NT2/D1 (cell line): ENCODE measurements at regions not wholly inside any gene's neighbourhood (a gene's known extent, or its start where the extent isn't known, plus 50 kb on each side); places are given as distances from the start of the nearest gene placed in this dataset.

Source experiments
- DNase-seq: peaks from one replicate; pipeline ENCODE4 v3.0.0-alpha.2; 2011; ENCODE audit warnings: low read depth, low spot score
- H3K27me3 ChIP-seq: 2 replicates; pipeline ENCODE4 v1.6.0; 2011; ENCODE audit warnings: mild to moderate bottlenecking; ENCODE audit not compliant: insufficient read length, insufficient read depth
- H3K36me3 ChIP-seq: 2 replicates; pipeline ENCODE4 v1.6.1; 2011; ENCODE audit warnings: mild to moderate bottlenecking, low read length, mixed read lengths; ENCODE audit not compliant: insufficient read depth, insufficient read length
- H3K4me1 ChIP-seq: 2 replicates; pipeline ENCODE4 v1.5.1; 2011; ENCODE audit not compliant: insufficient read depth, insufficient read length
- H3K4me3 ChIP-seq: 2 replicates; pipeline ENCODE4 v1.5.1; 2011; ENCODE audit warnings: low read depth; ENCODE audit not compliant: insufficient read length
- H3K9ac ChIP-seq: 2 replicates; pipeline ENCODE4 v1.6.0; 2011; ENCODE audit warnings: low read depth; ENCODE audit not compliant: insufficient read length
- H3K9me3 ChIP-seq: 2 replicates; pipeline ENCODE4 v1.5.1; 2011; ENCODE audit warnings: mild to moderate bottlenecking, low read length; ENCODE audit not compliant: insufficient read depth
- SUZ12 ChIP-seq: IDR thresholded peaks from 2 replicates; pipeline ENCODE4 v1.6.1; 2011; ENCODE audit not compliant: insufficient read length, insufficient read depth; ENCODE audit errors: extremely low read depth
- YY1 ChIP-seq: IDR thresholded peaks from 2 replicates; pipeline ENCODE4 v1.6.1; 2011; ENCODE audit not compliant: insufficient read length, insufficient read depth
- ZNF274 ChIP-seq: IDR thresholded peaks from 2 replicates; pipeline ENCODE4 v1.6.1; 2011; ENCODE audit warnings: mild to moderate bottlenecking, low read depth, low read length

DNA sequence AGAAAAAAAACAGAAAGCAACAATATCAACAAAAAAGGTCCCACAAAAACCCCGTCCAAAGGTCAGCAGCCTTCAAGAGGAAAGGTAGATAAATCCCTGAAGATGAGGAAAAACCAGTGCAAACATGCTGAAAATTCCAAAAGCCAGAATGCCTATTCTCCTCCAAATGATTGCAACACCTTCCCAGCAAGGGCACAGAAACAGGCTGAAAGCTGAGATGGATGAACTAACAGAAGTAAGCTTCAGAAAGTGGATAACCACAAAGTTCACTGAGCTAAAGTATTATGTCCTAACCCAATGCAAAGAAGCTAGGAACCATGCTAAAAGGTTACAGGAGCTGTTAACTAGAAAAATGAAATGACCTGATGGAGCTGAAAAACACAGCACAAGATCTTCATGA lies 226.4 kb upstream of the DSEL start:
- Histone ChIP-seq H3K4me1 (no peaks in the 10 kb centered on the region), H3K9me3 (no peaks in the 10 kb centered on the region), H3K27me3 (no peaks in the 10 kb centered on the region), H3K9ac (no peak overlapping the region), H3K4me3 (no peak overlapping the region), H3K36me3 (no peaks in the 10 kb centered on the region)
- DNase-seq, result no peak
- no peak for TF ChIP-seq ZNF274
- TF ChIP-seq SUZ12, result no peak
- TF ChIP-seq YY1, result no peak

DNA sequence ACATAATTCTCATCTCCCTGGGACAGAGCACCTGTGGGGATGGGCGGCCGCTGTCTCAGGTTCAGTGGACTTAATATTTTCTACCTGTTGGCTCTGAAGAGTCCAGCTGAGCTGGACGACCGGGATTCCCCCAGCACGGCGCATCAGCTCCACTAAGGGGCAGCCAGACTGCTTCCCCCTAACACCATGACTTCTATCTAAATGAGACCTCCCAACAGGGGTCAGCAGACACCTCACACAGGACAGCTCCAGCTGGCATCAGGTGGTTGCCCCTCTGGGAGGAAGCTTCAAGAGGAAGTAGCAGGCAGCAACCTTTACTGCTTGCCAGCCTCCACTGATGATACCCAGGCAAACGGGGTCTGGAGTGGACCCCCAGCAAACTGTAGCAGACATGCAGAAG lies 226.0 kb upstream of the DSEL start:
- H3K4me3 ChIP-seq, result no peak overlapping the region
- no peaks in the 10 kb centered on the region for H3K9me3 ChIP-seq
- no peak for DNase-seq
- H3K4me1 ChIP-seq, result no peaks in the 10 kb centered on the region
- no peak for TF ChIP-seq YY1
- TF ChIP-seq ZNF274, result no peak
- no peak for TF ChIP-seq SUZ12
- H3K9ac ChIP-seq, result no peak overlapping the region
- no peaks in the 10 kb centered on the region for H3K36me3 ChIP-seq
- H3K27me3 ChIP-seq, result no peaks in the 10 kb centered on the region

DNA sequence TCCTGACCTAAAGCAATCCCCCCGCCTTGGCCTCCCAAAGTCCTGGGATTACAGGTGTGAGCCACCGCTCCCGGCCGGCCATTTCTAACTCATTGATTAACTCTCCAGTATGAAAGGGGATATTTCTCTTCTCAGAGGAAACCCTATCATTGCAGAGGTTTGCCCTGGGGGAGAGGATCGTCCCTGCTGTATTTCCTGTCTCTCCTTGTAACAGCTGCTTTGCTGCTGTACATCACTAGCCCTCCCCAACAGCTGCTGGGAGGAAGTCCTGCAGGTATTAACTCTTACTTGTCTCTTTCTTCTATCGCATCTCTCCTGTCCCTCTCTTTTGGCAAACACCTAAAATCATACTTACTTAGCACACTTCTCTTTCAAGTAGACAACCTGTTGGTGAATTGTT lies 219.0 kb upstream of the DSEL start:
- H3K9ac ChIP-seq, result no peak overlapping the region
- H3K9me3 ChIP-seq, result no peaks in the 10 kb centered on the region
- H3K27me3 ChIP-seq, result no peaks in the 10 kb centered on the region
- DNase-seq, result no peak
- no peaks in the 10 kb centered on the region for H3K4me1 ChIP-seq
- H3K36me3 ChIP-seq, result no peaks in the 10 kb centered on the region
- H3K4me3 ChIP-seq, result no peak overlapping the region
- TF ChIP-seq YY1, result no peak
- no peak for TF ChIP-seq SUZ12

DNA sequence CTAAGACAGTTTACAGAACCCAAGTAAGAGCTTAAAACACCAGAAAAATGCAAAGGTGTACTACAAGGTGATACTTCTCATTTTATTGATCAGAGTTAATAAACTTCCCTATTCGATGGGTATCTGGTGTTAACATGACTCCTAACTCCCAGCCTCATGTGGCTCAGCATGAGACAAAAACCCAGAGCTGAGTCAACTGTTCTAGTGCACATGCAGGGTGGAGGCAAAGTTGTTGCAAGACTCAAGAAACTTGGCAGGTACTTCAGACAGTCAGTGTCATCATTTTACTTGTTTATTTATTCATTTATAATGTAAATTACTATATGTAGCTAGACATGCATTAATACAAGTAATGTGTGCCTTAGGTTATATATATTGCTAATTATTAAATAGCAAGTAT lies 216.6 kb upstream of the DSEL start:
- no peak for DNase-seq
- TF ChIP-seq ZNF274 (no peak), SUZ12 (no peak), YY1 (no peak)
- Histone ChIP-seq H3K9me3 (no peaks in the 10 kb centered on the region), H3K9ac (no peak overlapping the region), H3K36me3 (no peaks in the 10 kb centered on the region), H3K4me3 (no peak overlapping the region), H3K27me3 (no peaks in the 10 kb centered on the region), H3K4me1 (no peaks in the 10 kb centered on the region)

DNA sequence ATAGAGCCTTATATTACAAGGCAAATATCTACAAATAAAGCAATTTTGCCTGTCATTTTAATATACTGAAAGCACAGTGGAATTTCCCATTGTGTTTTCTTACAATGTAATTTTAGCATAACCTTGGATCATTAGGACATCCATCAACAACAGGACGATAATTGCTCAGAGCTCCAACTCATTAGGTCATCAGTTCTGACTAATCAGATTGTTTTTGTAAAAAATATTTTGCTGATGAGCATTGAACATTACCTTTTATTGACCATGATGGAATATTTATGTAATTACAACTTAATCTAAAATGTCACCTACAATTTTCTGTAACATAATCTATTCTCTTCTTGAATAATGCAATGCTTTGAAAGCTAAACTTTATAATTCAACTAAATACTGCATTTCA lies 215.3 kb upstream of the DSEL start:
- Histone ChIP-seq H3K9me3 (no peaks in the 10 kb centered on the region), H3K36me3 (no peaks in the 10 kb centered on the region), H3K4me1 (no peaks in the 10 kb centered on the region), H3K27me3 (no peaks in the 10 kb centered on the region), H3K4me3 (no peak overlapping the region), H3K9ac (no peak overlapping the region)
- no peak for DNase-seq
- no peak for TF ChIP-seq SUZ12
- no peak for TF ChIP-seq ZNF274
- TF ChIP-seq YY1, result no peak

DNA sequence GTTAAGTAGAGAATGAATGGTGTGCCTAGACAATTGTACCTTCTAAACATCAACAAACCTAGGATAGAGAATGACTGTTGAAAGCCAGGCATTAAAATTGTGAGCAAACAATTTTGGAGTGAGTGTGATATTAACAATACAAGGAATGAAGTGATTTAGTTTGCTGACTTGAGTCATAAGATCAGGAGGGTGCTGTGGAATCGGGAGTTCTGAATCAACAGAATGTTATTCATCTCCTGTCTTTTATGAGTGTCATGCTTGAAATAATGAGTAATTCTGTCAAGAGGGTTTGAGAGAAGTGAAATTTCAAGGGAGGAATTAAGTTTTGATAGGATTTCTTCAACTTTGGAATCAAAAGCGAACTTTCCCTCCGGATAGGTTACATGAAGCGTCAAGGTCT lies 214.4 kb upstream of the DSEL start:
- no peaks in the 10 kb centered on the region for H3K9me3 ChIP-seq
- H3K9ac ChIP-seq, result no peak overlapping the region
- no peak for DNase-seq
- H3K4me3 ChIP-seq, result no peak overlapping the region
- no peaks in the 10 kb centered on the region for H3K36me3 ChIP-seq
- H3K27me3 ChIP-seq, result no peaks in the 10 kb centered on the region
- TF ChIP-seq SUZ12 (no peak), ZNF274 (no peak), YY1 (no peak)
- H3K4me1 ChIP-seq, result no peaks in the 10 kb centered on the region

DNA sequence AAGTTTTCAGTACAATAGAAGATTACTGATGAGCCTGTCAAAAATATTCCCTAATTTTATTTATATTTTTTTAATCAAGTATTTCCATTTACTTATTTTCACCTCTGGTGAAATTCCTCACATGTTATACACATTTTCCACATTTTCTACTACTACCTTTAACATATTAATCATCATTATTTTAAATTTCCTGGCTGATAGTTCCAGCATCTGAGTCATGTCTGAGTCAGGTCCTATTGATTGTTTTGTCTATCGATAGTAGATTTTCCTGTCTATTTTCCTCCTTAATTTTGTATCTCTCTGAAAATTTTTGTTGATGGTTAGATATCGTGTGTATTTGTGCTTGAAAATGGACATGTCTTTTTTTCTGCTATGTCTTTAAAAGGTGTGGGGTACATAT lies 211.8 kb upstream of the DSEL start:
- TF ChIP-seq SUZ12 (no peak), ZNF274 (no peak), YY1 (no peak)
- H3K27me3 ChIP-seq, result no peaks in the 10 kb centered on the region
- H3K9me3 ChIP-seq, result no peaks in the 10 kb centered on the region
- DNase-seq, result no peak
- H3K9ac ChIP-seq, result no peak overlapping the region
- H3K36me3 ChIP-seq, result no peaks in the 10 kb centered on the region
- H3K4me1 ChIP-seq, result no peaks in the 10 kb centered on the region
- no peak overlapping the region for H3K4me3 ChIP-seq

DNA sequence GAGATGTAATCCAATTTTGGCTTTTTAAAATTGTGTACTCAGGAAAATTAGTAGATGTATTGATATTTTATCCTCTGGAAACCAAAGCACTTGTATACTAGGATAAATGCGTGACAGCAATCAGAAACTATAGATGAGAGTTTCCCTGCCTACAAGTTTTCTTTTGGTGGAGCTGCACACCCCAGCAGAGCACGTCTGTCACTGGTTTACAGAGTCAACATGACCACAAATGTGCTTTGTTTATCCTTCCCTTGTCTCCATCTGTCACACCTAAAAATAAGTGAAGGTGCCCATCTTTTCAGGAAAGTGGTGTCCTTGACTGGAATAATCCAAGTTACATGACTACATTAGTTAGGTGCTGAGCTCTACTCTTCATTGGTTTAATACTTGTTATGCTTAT lies 210.4 kb upstream of the DSEL start:
- no peak overlapping the region for H3K9ac ChIP-seq
- no peaks in the 10 kb centered on the region for H3K4me1 ChIP-seq
- H3K9me3 ChIP-seq, result no peaks in the 10 kb centered on the region
- no peaks in the 10 kb centered on the region for H3K27me3 ChIP-seq
- no peak for DNase-seq
- no peak for TF ChIP-seq SUZ12
- H3K36me3 ChIP-seq, result no peaks in the 10 kb centered on the region
- H3K4me3 ChIP-seq, result no peak overlapping the region
